ENCODE measurements at regions not wholly inside any gene's neighbourhood (a gene's known extent, or its start where the extent isn't known, plus 50 kb on each side); places are given as distances from the start of the nearest gene placed in this dataset.

DNA sequence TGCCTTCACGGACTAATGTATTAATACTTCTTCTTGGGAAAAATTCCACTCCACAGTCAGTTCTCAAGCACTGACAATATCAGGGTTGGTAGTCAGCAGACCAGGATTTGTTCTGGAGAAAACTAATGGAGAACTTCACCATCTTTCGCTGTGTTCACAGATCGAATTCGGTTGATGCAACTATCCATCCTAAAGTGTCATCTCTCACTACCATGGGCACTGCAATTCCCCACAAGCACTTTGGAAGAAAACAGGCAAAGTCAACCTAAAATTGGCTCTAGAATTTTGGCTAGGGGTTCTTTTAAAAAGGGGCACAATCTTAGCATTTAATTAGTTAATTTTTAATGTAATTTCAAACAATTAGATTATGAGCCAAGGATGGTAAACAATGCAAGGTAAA is 164.4 kb downstream of the HGF start:
- DNase-seq = no peak

DNA sequence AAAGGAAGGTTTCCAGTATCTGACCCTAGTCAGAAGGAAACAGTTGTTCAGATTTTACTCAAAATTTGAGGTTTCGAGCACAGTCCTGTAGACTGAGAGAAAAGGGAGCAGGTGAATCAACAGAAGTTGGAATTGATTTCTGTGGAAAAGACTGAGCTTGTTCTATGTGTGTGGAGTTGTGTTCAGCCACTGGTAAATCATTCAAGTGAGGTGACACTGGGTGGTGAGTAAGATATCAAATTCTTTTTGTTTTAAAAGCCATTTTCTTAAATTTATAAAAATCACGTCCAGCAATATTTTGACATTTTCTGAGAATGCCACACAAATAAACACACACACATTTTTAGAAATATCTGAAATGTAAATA is 165.1 kb downstream of the HGF start:
- no peak for DNase-seq

DNA sequence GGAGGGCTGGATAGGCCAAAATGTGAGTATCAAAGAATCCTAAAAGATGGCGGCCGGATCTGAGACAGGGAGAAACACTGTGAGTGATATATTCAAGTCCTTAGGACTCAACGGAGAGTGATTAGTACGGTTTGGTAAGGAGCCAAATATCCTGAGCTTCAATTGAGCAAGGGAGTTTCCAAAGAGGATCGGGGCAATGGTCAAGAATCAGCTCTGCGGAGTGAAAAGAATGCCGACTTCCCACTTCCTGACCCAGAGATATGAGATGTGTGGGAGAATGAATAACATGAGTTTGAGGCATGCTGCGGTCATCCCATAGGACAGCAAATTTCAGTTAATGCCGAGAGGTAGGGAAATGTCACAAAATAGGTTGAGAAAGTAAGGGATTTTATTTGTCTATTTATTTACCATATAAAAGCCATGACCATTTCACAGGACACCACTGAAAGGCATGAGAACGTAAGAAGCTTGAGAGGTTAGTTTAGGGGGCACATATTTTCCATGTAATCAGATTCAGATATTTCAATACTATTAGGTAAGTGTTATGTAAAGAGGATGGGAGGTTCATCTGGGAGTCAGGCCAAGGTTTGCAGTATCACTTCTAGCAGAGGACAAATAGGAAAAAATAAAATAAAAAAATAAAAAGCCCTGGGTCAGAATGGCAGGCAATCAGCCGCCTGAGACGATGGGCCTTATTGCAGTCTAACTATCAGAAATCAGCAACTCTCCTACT is 165.6 kb downstream of the HGF start:
- no peak for DNase-seq

DNA sequence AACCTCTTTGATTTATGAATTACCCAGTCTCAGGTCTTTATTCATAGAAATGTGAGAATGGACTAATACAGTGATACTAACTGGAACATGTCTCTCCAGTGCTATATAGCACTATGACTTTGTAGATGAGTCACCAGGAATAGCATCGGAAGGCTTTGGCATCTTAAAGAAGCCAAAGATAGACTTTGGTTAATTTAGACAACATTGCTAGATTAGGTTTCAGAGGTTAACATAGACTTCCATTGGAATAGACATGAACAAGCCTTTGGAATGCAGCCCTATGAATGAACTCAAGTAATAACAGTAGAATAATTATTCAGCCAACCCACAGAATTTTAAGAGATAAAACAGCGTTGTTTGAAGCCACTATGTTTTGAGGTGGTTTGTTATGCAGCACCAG is 169.2 kb downstream of the HGF start:
- no peak for DNase-seq

DNA sequence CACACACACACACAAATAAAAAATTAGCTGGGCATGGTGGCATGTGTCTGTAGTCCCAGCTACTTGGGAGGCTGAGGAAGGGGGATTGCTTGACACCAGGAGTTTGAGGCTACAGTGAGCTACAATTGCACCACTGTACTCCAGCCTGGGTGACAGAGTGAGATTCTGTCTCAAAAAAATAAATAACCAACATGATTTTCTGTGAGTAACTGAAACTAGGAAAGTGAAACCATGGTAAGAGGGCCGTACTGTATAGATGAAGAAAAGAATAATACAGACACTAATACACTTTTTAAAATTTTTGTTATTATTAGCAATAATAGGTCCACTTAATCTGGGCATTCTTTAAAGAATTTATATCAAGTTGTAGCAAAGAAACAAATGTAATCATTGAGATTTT is 170.9 kb downstream of the HGF start:
- DNase-seq = no peak

DNA sequence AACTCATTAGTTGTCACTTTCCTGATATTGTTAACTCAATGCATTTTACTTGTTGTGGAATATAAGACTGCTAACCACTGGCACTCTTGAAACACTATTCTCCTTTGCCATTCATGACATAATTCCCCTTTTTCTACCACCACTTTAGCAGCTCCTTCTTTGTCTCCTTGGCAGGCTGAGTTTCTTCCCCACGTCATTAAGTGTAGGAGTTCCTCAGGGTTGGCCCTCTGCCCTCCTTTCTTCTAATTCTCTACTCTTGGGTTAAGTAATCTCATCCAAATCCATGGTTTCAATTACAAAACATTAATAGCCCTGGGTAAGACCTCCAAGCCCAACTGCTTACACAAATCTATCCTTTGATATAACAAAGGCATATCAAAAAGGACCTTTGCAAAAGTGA is 175.1 kb downstream of the HGF start:
- no peak for DNase-seq

DNA sequence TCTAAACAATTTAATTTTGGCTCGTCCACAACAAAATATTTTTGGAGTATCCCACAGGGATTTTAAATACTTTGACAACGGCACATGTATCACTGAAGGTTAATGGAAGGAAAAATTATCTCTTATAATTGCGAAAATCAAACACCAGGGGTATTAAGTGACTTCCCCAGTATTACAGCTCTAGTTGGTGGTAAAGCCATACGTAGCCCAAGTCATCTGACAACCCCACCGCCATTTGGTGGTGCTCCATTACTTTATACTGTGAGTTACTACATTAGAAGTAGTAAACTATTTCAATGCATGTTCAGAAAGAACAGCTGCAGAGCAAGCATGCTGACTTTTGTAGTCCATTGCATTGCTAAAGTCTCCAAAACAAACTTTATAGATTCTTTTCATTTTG is 179.7 kb downstream of the HGF start:
- no peak for DNase-seq

DNA sequence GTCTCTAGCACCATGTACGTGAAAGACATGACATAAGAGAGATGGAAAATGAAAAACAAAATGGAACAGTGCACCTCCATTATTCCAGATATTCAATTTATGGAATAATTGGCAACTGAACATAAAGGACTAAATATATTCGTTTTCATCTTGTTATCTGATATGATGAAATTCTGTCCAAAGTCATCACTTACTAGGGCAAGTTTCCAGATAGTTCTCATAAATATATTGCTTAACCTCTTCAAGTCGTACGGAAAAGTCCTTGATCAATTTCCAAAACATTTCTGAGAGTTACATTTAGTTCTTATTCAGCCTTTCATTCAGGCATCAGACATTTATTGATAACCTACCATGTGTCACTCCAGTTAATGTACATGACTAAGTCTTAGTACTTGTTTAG is 185.2 kb downstream of the HGF start:
- no peak for DNase-seq

DNA sequence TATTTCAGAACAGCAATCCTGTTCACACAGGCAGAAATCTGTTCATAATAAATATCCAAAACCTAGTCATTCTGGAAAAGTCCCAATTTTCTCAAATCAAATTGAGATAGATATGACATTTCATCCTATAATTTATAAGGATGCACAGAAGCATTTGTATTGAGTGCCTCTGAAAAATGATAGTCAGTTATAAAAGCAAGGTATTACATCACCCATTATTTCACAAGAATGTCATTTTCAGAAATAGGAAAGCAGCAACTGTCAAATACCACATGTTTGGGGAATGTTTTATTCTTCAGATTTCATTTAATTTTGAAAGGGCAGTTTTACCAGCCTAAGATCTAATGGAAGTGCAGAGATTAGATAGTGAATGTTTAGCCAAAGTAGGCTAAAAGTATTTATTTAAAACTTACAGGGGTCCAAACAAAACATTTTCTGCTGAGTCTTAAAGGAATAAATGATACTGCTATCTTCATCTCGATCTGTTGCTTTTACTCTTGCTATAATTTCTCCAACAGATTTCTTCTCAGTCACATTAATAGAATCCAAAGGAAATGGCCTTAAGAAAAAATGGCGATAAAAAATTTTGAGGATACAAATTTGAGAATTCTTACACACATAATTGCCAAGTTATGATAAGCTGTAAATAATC is 185.8 kb downstream of the HGF start:
- DNase-seq = no peak

DNA sequence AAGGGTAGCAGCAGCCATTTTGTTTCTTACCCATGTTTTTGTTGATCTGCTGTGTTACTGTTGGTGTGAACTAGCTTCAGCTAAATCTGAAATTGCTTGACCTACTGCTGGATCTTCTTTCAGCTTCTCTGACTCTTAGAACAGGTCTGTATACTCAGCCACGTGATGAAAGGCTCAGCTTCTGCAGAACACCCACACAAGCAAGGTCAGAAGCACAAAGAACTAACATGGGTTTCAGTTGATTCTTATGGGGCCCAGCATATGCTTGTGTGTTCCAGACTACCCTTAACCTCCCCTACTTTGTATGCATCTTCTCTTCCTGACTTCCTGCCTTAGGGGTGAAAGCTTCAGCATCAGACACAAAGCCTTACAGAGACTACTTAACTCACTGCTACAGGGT is 186.8 kb downstream of the HGF start:
- no peak for DNase-seq

DNA sequence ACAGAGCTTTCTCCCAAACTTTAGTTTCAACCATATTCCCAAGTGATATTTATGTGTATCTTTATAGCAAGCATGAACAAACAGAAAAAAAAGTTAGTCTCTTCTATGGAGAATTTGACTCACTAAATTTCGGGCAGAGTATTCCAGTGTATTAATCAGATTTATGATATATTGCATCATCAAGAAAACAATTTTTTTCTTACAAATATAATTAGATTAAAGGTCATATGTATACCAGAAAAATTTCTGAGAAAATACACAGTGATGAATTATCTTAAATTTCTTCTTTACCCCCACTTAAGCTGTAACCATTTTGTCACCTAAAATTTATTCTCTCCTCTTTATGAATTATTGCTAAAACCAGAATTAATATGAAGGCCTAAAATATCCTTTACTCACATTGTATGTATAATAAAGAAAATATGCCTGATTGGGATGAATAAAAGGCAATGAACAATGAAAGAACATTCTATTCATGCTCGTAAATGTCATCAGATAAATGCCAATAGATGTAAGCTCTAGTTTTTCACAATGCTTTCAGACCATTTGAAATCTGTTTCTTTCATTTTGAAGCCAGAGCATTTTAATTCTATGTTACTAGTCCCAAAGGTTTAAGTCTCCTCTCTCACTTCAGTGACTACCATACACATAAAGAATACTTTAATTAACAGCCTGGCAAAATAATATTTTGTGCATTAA is 192.1 kb downstream of the HGF start:
- DNase-seq = no peak

DNA sequence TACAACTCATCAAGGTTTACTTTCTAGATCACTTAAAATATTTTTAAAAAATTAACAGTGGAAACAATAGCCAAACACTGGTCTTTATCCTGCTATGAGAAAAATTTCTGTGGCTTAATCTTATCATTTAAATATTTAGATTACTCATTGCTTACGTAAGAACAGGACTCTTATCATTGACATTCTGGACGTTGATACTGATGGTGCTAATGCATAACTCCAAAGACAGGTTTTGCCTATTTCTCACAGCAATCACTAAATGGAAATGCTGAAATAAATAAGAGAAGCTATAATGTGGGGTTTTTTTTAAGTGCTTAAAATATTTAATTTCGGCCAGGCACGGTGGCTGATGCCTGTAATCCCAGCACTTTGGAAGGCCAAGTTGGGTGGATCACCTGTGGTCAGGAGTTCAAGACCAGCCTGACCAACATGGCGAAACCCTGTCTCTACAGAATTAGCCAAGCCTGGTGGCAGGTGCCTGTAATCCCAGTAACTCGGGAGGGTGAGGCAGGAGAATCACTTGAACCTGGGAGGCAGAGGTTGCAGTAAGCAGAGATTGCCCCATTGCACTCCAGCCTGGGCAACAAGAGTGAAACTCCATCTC is 195.0 kb downstream of the HGF start:
- DNase-seq = no peak

DNA sequence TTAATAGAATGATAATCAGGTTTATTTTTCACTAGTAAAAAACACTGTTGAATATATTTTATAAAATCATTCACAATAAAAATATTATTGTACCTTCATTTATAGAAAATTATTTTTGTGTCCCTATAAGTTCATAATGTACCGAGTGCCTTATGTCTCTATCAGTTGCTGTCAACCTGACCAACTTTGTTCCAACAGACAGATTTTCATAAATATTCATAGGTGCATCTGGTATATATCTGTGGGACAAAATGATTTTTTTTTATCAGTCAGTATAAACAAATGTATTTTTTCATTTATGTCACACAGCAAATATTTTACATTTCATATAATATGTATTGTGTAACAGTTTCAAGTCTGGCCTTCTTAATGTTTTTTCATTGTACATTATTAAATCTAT is 195.9 kb downstream of the HGF start:
- DNase-seq = no peak

DNA sequence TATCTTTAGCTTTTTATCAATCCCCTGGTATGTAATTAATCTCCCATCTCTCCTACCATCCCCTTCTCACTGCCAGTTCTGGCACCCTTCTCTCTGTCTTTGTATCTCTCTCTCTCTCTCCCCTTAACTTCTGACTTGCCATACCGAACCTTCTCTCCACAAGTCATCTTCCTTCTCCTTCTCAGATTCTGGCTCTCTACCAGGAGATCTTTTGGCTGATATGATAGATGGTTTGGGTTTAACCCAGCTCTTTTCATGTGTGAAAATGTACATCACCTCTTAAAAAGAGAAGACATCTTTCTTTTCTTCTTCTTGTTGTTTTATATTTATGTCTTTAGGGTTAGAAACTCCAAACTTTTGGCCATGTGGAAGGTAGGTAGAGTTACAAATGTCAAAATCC is 196.7 kb downstream of the HGF start:
- DNase-seq = no peak

DNA sequence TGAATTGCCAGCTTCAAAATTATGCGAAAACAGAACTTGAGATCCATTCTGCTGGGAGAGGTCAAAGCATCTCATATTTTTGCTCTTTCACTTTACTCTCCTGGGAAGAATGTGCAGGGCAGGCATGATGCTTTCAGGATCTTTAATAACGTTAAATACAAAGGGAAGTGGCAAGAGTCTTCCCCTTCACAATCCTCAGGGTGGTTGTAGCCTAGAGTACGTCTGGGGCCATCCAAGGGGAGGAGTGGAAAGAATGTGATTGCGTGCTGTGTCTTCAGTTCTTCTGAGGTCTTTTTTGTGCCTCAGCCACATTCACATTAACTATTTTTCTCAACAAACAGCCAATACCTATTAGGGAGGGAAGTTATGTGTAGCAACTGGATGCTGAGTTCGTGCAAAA is 207.3 kb downstream of the HGF start:
- no peak for DNase-seq

DNA sequence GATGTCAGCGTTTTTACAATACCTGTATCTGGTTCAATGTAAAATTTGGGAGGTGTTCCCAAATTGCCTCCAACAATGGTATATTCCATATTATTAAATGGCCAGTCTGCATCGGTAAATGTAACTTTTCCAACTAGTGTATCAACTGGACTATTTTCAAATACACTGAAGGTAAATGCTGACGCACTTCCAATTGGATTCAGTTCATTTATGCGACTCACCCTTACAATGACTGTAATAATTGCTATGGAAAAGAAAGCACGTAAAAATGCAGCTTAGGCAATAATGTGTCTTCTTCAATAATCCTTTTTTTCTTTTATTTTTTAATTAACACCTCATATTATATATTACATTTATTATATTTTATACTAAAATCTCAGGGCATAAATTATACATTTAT is 209.1 kb downstream of the HGF start:
- no peak for DNase-seq

DNA sequence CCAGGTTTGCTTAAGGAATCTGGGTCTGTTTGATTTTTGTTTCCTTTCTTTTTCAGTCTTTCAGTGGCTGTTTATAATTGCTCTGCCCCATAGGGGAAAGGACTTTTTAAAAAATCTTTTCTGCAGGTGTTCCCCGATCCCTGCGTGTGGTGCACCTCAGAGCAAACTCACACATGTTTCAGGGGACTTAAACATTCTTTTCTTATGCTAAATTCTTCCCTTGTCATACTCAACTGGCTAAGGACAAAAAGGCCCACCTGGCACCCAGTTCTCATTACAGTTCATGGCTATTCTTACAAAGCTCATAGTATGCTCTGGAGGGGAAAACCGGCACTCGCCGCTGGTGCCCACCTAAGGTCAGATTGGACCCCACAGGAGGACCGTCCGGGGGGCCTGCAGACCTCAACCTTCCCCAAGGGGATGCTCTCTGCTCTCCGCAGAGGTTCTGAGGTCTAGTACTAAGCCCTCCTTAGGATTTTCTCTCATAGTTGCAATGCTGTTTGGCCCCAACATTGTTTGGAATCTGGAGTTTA is 220.3 kb downstream of the HGF start:
- DNase-seq = no peak

DNA sequence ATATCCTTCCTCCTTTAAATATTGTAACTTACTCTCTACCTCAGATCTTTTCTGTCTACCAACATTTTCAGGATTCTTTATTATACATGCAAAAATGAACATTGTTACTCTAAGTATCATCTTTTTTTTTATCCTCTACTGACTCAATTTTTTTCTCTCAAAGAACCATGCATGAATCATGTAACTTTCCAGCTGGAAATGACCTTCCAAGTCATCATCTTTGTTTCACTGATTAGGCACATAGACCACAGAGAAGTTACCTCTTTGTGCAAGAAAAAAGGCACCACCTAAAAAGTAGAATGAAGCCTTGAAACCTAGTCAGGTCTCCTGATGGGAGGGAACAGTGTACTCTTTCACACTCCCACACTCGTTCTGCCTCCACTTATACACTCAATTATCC is 234.9 kb downstream of the HGF start:
- no peak for DNase-seq

DNA sequence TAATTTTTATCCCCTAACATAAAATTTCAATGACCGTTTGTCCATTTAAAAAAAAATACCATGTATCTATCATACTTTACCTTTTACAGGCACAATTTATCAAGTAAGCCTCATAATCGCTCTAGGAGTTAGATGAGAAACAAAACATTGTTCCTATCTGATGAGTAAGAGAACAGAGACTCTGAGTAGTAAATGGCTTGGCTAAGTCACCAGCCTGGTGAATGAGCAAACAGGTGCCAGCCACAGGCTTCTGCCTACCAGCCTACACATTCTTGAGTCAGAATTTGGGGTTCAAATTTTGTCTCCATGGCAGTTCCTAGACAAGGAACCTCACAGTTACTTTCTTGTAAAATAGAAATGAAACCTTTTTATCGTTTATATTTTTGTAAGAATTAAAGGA is 235.4 kb downstream of the HGF start:
- no peak for DNase-seq

DNA sequence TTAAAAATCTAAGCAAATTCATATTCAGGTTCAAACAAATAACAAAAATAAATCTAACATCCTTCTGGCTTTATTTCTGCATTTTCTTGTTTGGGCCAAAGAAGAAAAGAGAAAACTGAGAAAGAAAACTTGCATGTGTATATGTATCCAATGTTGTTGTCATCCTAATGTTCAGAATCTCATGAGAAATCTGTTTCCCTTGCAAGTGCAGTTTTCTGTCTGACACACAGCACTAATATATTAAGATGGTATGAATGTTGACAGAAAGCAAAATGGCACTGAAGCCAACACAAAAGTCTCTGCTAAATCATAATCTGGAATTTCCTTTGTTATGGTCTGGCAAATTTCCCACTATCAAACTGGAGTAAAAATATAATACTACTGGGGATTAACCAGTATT is 235.9 kb downstream of the HGF start:
- no peak for DNase-seq

DNA sequence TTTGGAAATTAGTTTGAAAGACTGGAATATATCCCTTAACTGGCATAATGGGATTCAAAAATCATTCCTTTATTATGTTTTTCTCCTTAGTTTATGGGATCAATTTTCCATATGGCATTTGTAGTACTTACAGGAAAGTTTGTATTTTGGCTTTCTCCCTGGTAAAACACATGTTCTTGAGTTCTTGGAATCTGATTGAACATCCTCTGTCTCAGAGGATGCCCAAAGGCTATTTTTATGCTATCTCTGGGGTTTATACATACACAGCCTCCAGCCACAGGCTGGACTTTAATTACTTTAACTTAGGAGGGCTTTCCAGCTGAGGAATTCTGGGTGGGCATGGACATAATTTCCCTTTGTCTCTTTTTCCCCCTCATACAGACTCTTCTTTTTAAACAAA is 236.4 kb downstream of the HGF start:
- no peak for DNase-seq

DNA sequence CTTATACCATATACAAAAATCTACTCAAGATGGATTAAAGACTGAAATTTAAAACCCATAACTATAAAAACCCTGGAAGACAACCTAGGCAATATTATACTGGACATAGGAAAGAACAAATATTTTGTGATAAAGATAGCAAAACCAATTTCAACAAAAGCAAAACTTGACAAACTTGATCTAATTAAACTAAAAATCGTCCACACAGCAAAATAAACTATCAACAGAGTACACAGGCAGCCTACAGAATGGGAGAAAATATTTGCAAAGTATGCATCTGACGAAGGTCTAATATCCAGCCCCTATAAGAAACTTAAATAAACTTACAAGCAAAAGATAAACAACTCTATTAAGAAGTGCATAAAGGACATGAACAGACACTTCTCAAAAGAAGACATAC is 240.1 kb downstream of the HGF start:
- no peak for DNase-seq

DNA sequence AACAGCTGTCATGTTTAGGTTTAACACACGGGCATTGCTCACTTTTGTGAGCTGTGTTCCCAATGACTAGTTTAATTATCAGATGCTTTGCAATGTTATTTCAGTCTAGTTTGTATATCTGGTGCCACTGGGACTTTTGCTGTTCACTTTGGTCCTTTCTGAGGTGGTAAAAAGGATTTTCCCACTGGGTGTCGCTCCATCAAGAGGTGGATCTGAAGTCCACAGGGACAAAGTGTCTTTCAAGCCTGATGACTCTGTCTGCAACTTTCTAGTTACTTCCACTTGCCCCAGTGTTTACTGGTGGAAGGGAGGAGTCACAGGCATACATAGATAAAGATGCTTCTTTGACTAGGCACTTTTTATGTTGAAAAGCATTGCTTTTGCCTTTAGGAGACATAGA is 242.2 kb downstream of the HGF start:
- DNase-seq = no peak

DNA sequence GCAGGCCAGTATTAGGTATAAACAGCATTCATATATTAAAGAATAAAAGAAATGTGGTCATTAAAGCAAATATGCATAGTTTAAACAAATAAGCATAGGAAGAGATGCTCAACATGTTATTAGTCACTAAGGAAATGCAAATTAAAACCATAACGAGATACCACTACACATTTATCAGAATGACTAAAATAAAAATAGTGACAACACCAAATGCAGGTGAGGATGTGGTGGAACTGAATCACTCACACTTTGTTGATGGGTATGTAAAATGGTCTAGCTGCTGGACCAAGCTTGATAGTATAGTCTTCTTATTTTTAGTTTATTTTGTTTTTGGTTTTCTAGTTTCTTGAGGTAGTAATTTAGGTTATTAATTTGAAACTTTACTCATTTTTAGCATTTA is 242.9 kb downstream of the HGF start:
- no peak for DNase-seq

All from stimulated activated CD8-positive, alpha-beta memory T cell treated with anti-CD3 and anti-CD28 coated beads, Interleukin-4, amount 100 ng/mL, for 48 hours (primary cell).